GM03348 (cell line): ENCODE measurements at regions not wholly inside any gene's neighbourhood (a gene's known extent, or its start where the extent isn't known, plus 50 kb on each side); places are given as distances from the start of the nearest gene placed in this dataset.
"Not testable (repeated sequence)": the region's sequence is repeated elsewhere in the genome, so short reads cannot be mapped to it uniquely, and the experiment has no call there.

Experiments
- DNase-seq: peaks from one replicate; pipeline ENCODE4 v3.0.0; 2012; ENCODE audit warnings: low spot score

DNA sequence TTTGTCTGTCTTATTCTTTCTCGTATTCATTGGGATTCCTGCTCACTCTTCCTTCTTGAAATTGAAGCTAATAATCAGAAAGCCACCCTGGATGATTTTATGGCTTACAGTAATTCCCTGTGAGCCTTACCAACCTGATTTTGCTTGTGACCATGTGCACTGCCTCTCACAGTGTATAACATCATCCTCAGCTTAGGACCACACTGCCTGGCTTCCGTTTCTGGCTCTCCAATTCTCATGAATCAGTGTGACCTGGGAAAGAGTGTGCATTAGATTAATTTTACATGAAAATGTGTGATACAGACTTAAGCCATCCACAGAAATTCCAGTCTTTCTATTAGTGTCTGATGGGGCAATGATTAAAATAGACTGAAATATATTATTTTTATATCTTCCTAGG is 126.8 kb upstream of the DMRT1 start:
- DNase-seq, result no peak

DNA sequence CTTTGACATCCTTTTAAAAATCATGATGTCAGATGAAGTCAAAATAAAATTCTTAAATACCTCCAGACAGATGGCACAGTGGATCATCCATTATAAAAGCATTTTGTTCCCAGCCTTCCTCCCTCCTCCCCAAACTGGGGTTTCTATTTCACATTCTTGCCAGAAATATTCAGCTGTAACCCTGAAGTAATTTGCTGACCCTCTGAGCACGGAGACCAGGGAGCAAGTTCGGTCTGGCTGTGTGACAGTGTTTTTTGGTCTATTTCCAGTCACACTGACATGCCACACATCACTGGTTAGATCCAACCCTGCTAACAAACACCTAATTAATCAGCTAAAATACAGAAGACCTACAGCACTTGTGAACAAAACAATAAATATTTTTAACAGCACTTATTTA is 126.2 kb upstream of the DMRT1 start:
- DNase-seq, result peak; percentile 38

DNA sequence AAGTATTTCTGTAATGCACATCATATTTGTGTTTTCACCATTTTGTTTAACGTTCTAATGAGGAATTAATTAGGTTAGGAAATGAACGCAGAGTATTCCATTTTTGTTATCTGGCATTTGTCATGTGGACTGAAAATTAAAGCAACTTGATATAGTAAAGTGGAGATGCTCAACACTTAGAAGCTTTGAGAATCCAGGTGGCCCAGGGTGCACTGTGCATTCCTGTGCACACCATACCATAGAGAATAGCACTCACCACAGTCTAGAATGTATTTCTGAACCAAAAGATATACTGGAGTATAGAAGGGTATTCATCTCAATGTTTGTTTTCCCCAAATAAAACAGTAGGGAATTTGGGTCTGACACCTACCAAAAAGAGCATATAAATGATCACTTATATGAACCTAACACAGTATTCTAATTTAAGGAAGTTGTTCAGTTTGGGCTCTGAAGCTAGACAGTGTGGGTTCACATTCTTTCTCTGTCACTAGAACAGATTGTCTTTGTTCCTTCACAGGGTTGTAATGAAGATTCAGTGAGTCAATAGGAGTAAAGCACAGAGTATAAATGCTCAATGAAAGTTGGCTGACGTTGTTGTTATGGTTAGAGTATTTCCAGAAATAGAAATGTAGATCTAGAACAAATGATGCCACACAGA is 125.6 kb upstream of the DMRT1 start:
- DNase-seq, result peak; percentile 46

DNA sequence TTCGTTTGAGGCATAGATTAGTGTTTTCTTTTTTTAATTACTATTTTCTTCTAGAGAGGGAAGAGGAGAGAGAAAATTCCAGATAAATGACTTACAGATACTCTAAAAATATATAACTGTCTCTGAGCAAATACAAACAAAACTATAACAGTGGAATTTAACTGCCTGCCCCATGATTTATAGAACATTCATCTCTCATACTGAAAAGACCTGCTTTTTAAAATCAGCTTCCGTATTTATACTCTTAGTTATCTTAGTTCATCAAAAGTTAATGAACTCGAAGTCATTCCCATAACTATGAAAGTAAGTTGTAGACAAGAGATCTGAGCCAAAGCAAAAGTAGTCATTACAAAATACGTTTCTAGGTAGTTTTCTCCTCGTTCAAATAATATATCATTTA is 123.8 kb upstream of the DMRT1 start:
- no peak for DNase-seq

DNA sequence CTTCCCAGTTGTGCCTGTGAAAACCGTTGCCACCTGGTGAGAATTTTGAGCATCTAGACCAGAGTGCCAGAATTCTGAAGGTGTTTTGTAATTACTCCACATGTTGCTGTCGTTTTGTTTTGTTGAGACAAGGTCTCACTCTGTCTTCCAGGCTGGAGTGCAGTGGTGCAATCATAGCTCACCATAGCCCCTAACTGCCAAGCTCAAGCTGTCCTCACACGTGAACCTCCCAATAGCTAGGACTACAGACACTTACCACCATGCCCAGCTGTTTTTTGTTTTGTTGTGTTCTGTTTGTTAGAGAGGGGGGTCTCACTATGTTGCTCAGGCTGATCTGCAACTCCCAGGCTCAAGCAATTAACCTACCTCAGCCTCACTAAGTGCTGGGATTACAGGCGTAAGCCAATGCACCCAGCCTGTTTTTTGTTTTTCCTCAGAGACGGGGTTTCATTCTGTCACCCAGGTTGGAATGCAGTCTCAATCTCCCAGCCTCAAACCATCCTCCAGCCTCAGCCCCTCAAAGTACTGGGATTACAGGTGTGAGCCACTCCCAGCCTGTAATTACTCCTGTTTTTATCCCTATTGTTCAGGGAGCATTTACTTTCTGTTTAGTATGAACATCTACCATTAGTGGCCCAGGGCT is 121.1 kb upstream of the DMRT1 start:
- DNase-seq, result no peak

DNA sequence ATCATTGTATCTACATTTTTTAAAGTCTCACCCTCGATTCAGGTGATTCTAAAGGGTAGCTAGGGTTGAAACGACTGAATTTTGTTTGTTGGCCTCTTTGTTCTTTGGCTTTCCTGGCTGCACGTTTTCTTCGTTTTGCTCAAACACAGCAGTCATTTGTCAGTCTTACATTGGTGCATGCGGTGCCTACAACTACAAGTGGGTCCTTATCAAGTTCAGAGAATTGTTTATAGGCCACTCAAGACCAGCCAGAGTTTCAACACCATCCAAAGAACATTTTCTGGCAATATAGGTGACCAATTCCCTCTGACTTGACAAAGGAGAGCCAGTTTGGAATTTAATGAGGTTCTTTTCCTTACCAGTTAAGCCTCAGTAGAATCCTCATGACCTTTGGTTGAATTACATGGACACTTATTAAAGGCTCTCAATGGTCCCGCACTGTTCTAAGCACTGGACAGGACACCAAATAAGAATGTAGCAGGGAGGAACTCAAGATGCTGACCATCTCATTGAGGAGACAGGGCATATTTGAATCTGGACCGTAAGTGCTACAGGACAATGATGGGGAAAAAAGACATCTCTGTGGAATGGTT is 119.0 kb upstream of the DMRT1 start:
- no peak for DNase-seq

DNA sequence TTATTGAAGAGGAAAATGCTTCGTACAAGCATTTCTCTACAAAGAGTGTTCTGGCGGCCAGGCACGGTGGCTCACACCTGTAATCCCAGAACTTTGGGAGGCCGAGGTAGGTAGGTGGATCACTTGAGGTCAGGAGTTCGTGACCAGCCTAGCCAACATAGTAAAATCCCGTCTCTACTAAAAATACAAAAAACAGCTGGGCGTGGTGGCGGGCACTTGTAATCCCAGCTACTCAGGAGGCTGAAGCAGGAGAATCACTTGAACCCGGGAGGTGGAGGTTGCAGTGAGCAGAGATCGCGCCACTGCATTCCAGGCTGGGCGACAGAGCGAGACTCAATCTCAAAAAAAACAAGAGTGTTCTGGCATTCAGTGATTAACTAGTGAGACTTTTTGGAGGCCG is 117.0 kb upstream of the DMRT1 start:
- DNase-seq, result not testable (repeated sequence)

DNA sequence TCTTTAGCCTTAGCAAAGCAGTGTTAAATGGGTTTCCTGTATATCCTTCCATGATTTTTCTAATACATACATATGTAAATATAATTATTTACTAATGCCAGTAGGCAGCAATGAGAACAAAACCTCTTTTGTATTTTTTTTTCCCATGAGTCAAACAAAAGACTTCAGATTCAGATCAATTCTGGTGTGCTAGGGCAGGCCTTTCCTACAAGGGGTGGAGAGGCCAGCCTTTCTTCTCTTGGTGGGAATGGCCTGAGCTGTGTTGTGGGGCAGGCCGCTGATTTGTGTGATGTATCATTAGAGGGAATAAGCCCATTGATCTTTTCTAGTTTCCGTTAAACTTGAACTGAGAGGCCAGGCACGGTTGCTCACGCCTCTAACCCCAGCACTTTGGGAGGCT is 115.5 kb upstream of the DMRT1 start:
- no peak for DNase-seq

DNA sequence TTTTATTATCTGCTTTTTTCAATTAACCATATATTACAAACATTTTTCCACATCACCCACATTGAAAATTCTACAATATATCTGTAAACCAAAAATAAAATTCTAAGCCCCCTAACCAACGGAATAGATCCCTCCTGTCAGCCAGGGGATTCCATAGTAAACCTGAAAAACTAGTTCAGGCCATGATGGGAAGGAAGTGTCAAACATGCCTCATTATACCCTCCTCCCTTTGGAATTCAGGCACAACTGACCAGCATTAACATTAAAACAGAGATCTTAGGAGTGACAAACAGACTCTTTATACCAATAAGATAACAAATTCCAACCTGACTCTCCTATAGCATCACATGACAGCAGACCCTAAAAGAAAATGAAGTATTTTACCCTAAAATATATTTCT is 113.7 kb upstream of the DMRT1 start:
- DNase-seq, result no peak

DNA sequence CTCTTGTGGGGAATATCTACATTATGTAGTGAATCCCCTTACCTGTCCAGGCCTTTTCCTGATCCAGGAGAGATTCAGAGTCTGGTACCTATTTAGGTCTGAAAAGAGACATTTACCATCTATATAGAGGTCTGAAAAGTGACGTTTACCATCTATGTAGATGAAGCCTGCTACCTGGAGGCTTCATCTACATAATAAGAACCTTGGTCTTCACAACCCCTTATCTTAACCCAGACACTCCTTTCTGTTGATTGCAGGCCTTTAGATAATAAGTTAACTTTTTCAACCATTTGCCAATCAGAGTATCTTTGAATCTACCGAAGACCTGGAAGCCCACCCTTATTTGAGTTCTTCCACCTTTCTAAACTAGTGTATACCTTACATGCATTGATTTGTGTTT is 113.0 kb upstream of the DMRT1 start:
- no peak for DNase-seq

DNA sequence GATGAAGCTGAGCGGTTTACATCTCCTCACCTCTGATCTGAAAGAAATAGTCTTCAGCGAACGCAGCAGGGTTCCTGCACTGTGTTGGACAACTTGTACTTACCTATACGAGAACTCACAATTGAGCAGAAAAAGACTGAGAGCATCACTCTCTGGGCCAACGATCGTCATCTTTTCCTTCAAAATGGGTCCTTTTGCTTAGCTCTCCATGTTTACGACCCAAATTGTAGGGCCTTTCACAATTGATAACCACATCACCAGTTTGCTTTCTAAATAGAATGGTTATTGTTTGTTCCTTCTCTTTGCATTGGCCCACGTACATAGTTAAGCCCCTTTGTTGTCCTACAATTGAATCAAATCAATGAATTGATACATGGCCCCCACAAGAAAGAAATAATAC is 110.0 kb upstream of the DMRT1 start:
- no peak for DNase-seq

DNA sequence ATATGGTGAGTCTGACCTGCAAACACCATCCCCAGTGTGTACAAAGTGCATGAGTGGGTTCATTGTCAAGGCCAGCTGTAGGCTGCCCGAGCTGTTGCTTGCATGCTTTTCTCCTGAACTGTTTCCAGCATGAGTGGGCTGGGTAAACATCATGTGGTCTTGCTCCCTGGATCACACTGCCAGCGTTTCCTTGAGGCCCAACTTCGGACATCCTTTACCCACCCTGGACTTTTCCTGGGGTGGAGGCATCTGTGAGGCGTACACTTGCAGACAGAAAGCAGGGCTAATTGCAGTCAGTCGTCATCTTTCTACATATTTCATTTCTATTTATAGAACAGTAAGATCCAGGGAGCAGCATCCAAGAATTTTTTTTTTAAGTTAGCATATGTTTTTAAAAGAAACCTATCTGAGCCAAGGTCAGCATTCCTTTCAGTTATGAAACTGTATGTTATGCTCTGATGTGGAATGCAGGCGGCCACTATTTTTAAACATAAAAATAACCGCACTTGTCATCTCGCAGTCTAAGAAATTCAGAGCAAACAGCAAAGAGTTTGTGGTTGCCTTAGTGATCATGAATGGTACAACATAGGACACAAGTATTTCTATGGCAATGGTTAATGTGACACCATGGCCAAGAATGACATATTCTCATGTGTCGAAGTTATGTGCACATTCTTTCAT is 106.5 kb upstream of the DMRT1 start:
- DNase-seq, result peak; percentile 80

DNA sequence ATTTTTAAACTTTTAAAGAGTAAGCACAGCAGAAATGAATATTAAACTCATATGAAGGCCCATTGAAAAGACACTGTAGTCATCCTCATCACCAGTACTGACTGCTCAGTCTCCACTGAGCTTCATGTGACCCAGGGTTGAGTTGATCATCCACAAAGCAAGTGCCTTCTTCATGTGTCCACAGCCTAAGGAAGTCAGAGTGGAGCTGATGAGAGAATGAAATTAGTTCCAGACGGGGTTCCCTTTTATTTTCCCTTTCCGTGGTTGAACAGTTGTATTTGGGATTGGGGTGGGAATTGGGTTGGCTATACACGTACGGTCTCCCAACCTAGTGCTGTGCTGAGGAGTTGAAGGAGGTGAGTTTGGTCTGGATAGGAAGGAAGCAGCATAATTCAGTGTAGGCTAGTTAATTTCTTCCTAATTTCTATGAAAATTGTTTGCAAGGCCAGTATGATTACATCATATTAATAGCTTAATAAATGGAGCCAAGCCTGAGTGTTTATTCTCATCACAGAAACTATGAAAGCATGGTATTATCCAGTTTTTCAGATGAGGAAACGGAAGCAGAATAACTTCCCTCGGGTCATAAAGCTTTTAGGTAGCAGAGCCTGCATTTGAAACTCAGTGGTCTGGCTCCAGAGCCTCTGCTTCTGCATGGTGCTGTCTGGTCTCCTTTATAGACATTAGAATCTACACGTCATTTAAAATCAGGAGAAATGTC is 103.9 kb upstream of the DMRT1 start:
- DNase-seq, result no peak

DNA sequence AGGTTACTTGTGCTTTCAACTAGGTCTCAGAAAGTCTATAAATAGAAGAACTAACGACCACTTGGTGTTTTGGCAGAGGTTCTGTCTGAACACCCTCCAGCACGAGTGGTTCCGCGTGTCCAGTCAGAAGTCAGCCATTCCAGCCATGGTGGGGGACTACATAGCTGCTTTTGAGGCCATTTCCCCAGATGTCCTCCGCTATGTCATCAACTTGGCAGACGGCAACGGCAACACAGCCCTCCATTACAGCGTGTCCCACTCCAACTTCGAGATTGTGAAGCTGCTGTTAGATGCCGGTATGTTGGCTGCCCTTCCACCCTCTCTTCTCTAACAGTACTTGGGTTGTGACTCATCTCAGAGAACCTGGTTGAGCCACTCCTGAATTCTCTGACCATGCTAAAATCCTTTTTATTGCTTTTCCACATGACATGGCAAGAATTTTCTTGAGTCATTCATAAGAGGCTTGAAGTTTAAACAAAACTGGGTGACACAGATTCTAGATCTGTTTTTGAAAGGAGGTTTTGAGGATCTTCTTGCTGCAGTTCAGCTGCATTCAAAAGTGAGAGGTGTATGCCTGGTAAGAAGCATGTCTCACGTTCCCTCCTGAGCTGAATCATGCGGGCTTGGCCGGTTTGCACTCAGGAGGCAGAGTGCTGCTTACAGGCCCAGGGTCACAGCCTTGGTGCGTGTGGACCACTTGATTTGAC is 103.1 kb upstream of the DMRT1 start:
- DNase-seq, result peak; percentile 85

DNA sequence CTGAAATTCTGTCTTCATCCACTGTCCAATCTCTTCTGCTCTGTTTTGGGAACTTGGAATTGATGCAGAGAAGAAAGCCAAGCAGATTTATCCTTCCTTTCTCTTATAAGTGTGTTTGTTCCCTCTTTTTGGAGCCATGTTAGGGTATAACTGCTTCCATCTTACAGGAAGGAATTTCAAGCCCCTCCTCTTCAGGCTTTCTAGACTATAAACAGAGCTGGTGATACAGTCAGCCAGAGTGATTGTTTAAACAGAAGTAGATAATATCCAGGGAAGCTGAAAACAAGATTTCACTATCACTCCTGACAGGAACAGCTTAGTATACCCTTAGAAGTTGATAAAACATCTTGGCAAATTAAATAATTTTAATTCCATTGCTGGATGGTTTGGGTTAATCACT is 102.1 kb upstream of the DMRT1 start:
- DNase-seq, result no peak

DNA sequence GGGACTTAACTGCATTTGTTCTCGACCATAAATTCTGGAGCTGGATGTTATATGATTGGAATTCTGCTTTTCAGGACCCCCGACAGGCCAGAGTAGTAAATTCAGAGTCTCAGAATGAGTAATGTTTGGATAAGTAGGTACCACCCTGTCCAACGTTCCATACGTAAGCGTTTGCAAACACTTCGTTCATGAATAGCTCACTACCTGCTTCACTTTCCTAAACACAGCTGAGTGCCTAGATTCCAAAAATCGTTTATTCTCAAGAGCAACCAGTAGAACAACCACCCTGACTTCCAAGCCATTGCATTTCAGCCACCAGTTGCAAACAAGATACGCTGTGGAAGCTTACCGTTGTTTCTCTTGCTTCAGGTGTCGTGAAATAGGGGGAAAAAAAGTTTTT is 101.3 kb upstream of the DMRT1 start:
- no peak for DNase-seq

DNA sequence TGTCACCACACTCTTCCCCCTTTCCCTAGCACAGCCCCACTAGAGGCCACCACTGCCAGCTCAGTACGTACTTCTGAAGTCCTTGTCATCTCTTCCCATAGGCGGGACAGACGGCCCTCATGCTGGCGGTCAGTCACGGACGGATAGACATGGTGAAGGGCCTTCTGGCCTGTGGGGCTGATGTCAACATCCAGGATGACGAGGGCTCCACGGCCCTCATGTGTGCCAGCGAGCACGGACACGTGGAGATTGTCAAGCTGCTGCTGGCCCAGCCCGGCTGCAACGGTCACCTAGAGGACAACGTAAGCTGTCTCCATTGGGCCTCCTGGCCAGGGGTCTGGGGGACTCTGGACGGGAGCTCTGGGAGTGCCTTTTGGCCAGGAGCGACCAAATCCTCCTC is 99.4 kb upstream of the DMRT1 start:
- DNase-seq, result no peak

DNA sequence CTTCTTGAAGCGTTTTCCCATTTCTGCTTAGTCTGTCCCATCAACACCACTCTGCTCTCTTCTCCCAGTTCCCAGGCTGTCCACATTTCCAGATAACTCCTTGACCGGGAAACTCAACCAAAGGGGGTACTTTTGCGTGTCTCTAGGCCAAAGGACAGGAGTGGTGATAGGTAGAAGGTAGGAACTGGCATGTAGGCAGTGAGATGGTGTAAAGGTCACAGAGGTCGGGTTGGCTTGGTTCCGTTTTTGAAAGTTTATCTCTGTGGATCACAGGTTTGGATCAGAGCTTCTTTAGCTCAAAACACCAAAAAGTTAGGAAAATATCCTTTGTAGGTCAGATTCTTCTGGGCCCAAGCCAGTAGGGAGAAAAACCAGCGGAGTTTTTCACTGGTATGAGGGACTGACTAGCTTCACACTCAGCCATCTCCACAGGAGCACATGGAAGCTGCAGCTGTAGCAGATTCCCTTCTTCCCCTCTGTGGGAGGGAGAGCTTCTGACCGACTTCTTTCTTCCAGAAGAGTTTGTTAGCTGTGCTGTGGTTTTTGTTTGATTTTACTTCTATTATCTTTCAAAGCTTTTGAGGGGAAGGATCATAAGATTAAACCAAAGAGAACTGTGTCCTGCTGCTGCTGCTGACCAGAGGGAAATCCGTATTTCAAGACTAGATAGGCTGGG is 98.4 kb upstream of the DMRT1 start:
- DNase-seq, result no peak

DNA sequence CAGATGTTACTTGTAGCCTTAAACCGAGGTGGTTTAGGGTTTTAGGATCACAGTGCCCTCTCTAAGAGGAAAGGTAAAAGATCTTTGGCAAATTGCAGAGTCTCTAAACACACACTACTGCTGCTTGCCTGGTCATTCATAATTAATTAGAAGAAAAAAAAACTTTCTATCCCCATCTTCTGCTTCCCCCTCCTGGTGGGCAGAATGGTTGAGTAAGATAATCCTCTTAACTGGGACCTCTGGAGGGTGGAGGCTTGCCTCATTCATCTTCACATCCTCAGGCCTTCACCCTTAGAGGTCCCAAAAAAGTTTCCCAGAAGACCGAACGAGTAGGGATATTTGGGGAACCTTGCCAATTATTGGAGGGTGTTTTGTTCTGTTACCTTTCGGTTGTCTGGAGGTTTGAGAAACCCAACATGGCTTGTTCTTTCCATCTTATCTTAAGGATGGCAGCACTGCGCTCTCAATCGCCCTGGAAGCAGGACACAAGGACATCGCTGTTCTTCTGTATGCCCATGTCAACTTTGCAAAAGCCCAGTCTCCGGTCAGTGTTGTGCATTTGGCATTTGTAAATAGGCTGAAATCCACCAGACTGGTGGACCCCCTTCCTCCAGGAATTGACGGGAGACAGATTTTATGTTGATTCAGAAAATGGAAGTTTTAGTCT is 97.3 kb upstream of the DMRT1 start:
- no peak for DNase-seq

DNA sequence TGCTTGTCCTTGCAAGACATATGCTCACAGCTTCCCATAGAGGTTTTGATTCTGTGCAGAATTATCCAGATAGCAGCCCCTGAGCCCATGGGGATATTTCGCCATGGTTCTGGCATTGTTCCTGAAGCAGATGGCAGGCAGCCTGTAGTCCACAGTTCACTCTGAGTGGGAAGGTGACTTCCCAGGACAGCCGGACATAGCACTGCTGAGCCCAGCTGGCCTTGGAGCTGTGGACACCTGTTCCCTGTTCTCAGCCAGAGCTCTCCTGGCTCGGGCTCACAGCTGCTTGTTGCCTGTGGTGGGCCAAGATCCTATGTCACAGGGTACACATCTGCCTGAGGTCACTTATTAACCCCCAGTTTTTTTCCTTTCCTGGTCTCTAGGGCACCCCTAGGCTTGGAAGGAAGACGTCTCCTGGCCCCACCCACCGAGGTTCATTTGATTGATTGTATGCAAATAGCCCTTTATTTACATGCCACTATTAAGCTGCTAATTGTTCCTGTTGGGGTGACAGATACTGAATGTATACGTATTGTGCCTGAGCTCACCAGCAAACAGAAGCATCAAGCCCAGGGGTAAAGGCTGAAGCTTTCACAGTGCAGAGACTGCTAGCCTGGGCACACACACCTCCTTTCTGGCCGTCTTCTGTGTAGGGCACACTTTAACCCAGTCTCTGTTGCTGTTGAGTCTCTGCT is 96.6 kb upstream of the DMRT1 start:
- DNase-seq, result no peak
